B cell (primary cell): ENCODE measurements at regions not wholly inside any gene's neighbourhood (a gene's known extent, or its start where the extent isn't known, plus 50 kb on each side); places are given as distances from the start of the nearest gene placed in this dataset.

ENCODE experiments used
- ATAC-seq: fragments of 200-7000 bp; cut with Tn5 transposase; one replicate; pipeline ENCODE4 v1.10.0; 2021; ENCODE audit warnings: low read depth, mild to moderate bottlenecking, moderate number of reproducible peaks, moderate library complexity
- CTCF ChIA-PET: fragments of 350-600 bp; sonication (Branson Sonifier 250); formaldehyde crosslinking; loops from one replicate; lab custom pipeline; 2021; ENCODE audit warnings: antibody characterized with exemption, inconsistent platforms; lab: Charles Lee
- POLR2A ChIA-PET: fragments of 350-600 bp; sonication (Branson Sonifier 250); formaldehyde crosslinking; loops from one replicate; lab custom pipeline; 2021; ENCODE audit warnings: antibody characterized with exemption; lab: Charles Lee
- DNase-seq: peaks from one replicate; pipeline ENCODE4 v3.0.0; 2013
- H2AFZ ChIP-seq: 2 replicates; pipeline ENCODE4 v1.6.1; 2012; ENCODE audit warnings: mild to moderate bottlenecking, low read depth, low read length; ENCODE audit not compliant: insufficient read depth, poor library complexity, severe bottlenecking
- H3K27ac ChIP-seq, 2 donors: 1 replicate in 1 of 2; 2 replicates in 1 of 2; pipeline ENCODE4 v1.5.1; 2012 to 2013; ENCODE audit warnings: low read length in 2 of 2, mild to moderate bottlenecking in 2 of 2, moderate library complexity in 1 of 2
- H3K27me3 ChIP-seq, 4 experiments: fragments of 200-600 bp in 1 of 4; sonication (generic) in 1 of 4; replicated peaks in 1 of 4; 1 replicate in 2 of 4; 2 replicates in 2 of 4; pipeline versions ENCODE4 v1.6.1 to v1.7.0; 2013 to 2016; ENCODE audit warnings: low read length in 3 of 4, mild to moderate bottlenecking in 2 of 4, mixed read lengths in 1 of 4, moderate library complexity in 1 of 4; ENCODE audit not compliant: insufficient read depth in 4 of 4, control insufficient read depth in 3 of 4; ENCODE audit errors: control extremely low read depth in 1 of 4
- H3K36me3 ChIP-seq, 2 experiments: replicated peaks in 1 of 2; 1 replicate in 1 of 2; 2 replicates in 1 of 2; pipeline versions ENCODE4 v1.6.1 to v1.7.1; 2013; ENCODE audit warnings: low read length in 1 of 2; ENCODE audit not compliant: insufficient read depth in 2 of 2, control insufficient read depth in 1 of 2; ENCODE audit errors: control extremely low read depth in 1 of 2, extremely low read depth in 1 of 2
- H3K4me1 ChIP-seq, 2 donors: fragments of 200-600 bp in 1 of 2; sonication (generic) in 1 of 2; 1 replicate in 1 of 2; 2 replicates in 1 of 2; pipeline versions ENCODE4 v1.5.1 to v1.6.1; 2013 to 2017; ENCODE audit warnings: low read length in 2 of 2; ENCODE audit not compliant: control insufficient read depth in 2 of 2, insufficient read depth in 2 of 2
- H3K4me2 ChIP-seq: replicated peaks from 2 replicates; pipeline ENCODE3; 2012; ENCODE audit warnings: mild to moderate bottlenecking, low read depth, low read length; ENCODE audit not compliant: poor library complexity, severe bottlenecking
- H3K4me3 ChIP-seq, 5 experiments: fragments of 200-600 bp in 1 of 5; sonication (generic) in 1 of 5; 1 replicate in 3 of 5; 2 replicates in 2 of 5; pipeline versions ENCODE4 v1.5.1 to v1.7.0; 2011 to 2016; ENCODE audit warnings: low read length in 4 of 5, mild to moderate bottlenecking in 4 of 5, low read depth in 2 of 5, control low read depth in 1 of 5, moderate library complexity in 1 of 5; ENCODE audit not compliant: insufficient read depth in 1 of 5; ENCODE audit errors: control extremely low read depth in 1 of 5, extremely low read depth in 1 of 5
- H3K79me2 ChIP-seq: fragments of 200-600 bp; sonication (generic); one replicate; pipeline ENCODE4 v1.6.0; 2016; ENCODE audit warnings: low read length; ENCODE audit not compliant: control insufficient read depth, insufficient read depth
- H3K9ac ChIP-seq: fragments of 200-600 bp; sonication (generic); 2 replicates; pipeline ENCODE4 v1.6.1; 2017; ENCODE audit warnings: mild to moderate bottlenecking, low read length, moderate library complexity
- H3K9me3 ChIP-seq, 3 donors: one replicate each; pipeline versions ENCODE4 v1.6.1 to v1.7.1; 2013; ENCODE audit warnings: low read length in 2 of 3; ENCODE audit not compliant: control insufficient read depth in 2 of 3, insufficient read depth in 1 of 3; ENCODE audit errors: control extremely low read depth in 1 of 3
- H4K20me1 ChIP-seq: 2 replicates; pipeline ENCODE4 v1.6.0; 2012; ENCODE audit warnings: mild to moderate bottlenecking, low read length; ENCODE audit not compliant: insufficient read depth, control insufficient read depth, poor library complexity, severe bottlenecking
- H3K27ac Mint-ChIP-seq: one replicate; pipeline ENCODE4 v1.8.0; 2021; ENCODE audit warnings: mixed read lengths
- H3K27me3 Mint-ChIP-seq: one replicate; pipeline ENCODE4 v1.8.0; 2021; ENCODE audit warnings: mixed read lengths
- H3K4me1 Mint-ChIP-seq: one replicate; pipeline ENCODE4 v1.8.0; 2021; ENCODE audit warnings: mixed read lengths
- H3K4me3 Mint-ChIP-seq: one replicate; pipeline ENCODE4 v1.8.0; 2021; ENCODE audit warnings: mixed read lengths
- H3K9me3 Mint-ChIP-seq: one replicate; pipeline ENCODE4 v1.8.0; 2022; ENCODE audit warnings: mixed read lengths; ENCODE audit not compliant: insufficient read depth
- CTCF ChIP-seq: fragments of 200-600 bp; IDR thresholded peaks from one replicate; pipeline ENCODE4 v1.8.0; 2022; ENCODE audit warnings: antibody characterized with exemption, mild to moderate bottlenecking
- EZH2 ChIP-seq: IDR thresholded peaks from 2 replicates; pipeline ENCODE4 v1.6.1; 2012; ENCODE audit warnings: borderline replicate concordance, low read depth, mild to moderate bottlenecking, moderate library complexity, low read length; ENCODE audit not compliant: insufficient read depth, poor library complexity, severe bottlenecking
- WGBS: methylation state at CpG from one replicate; pipeline ENCODE4 v1.1.5; 2013; ENCODE audit warnings: missing lambda C conversion rate; ENCODE audit not compliant: insufficient coverage; 5-methylcytosine and 5-hydroxymethylcytosine counted together
- intact Hi-C: fragments of 100-400 bp; cut with micrococcal nuclease; formaldehyde crosslinking; loops from one replicate; pipeline ENCODE4 v1.10.0; 2022

GRCh38 chr3:64985072-64985471 is 297.3 kb upstream of the ADAMTS9 start:
- H2AFZ ChIP-seq = no peak overlapping the region
- ATAC-seq (no peak), DNase-seq (no peak)
- no peaks in the 10 kb centered on the region for H3K9me3 ChIP-seq
- H4K20me1 ChIP-seq = no peaks in the 10 kb centered on the region
- POLR2A ChIA-PET = no interaction called here
- 100% methylated on average over 1 of the region's 2 CpGs for WGBS
- no peaks in the 10 kb centered on the region for H3K36me3 ChIP-seq
- H3K9ac ChIP-seq = no peak overlapping the region
- Mint-ChIP-seq H3K27me3 (no peaks in the 10 kb centered on the region), H3K4me1 (no peaks in the 10 kb centered on the region), H3K27ac (no peak overlapping the region), H3K4me3 (no peak overlapping the region), H3K9me3 (peaks cover 8% of the 10 kb centered on the region)
- H3K27ac ChIP-seq = no peak overlapping the region
- TF ChIP-seq CTCF (no peak), EZH2 (no peak)
- no peaks in the 10 kb centered on the region for H3K27me3 ChIP-seq
- H3K4me1 ChIP-seq = no peaks in the 10 kb centered on the region
- H3K4me3 ChIP-seq = no peak overlapping the region
- CTCF ChIA-PET = no interaction called here
- no peaks in the 10 kb centered on the region for H3K79me2 ChIP-seq
- intact Hi-C loops = no loop called here
- no peak overlapping the region for H3K4me2 ChIP-seq

GRCh38 chr3:64983583-64984359 is 296.0 kb upstream of the ADAMTS9 start:
- Histone ChIP-seq H3K4me2 (no peak overlapping the region), H3K9me3 (no peaks in the 10 kb centered on the region), H3K27me3 (no peaks in the 10 kb centered on the region), H3K36me3 (no peaks in the 10 kb centered on the region), H2AFZ (no peak overlapping the region), H3K4me3 (no peak overlapping the region), H3K9ac (no peak overlapping the region), H3K27ac (no peak overlapping the region), H3K79me2 (no peaks in the 10 kb centered on the region), H3K4me1 (no peaks in the 10 kb centered on the region), H4K20me1 (no peaks in the 10 kb centered on the region)
- intact Hi-C loops = no loop called here
- Mint-ChIP-seq H3K27me3 (no peaks in the 10 kb centered on the region), H3K4me1 (no peaks in the 10 kb centered on the region), H3K9me3 (peaks cover 8% of the 10 kb centered on the region), H3K4me3 (no peak overlapping the region), H3K27ac (no peak overlapping the region)
- no peak for ATAC-seq
- CTCF ChIA-PET = no interaction called here
- POLR2A ChIA-PET = no interaction called here
- WGBS = 33% methylated on average over 1 of the region's 6 CpGs
- TF ChIP-seq EZH2 (no peak), CTCF (no peak)
- DNase-seq = no peak
